ENCODE measurements at regions not wholly inside any gene's neighbourhood (a gene's known extent, or its start where the extent isn't known, plus 50 kb on each side); places are given as distances from the start of the nearest gene placed in this dataset.

- Histone ChIP-seq H3K27me3 (replicated peaks; ENCODE audit: insufficient read depth) (no peaks in the 10 kb centered on the region), H3K4me1 (replicated peaks) (no peaks in the 10 kb centered on the region), H3K4me3 (no peak overlapping the region), H3K36me3 (no peaks in the 10 kb centered on the region), H3K9me3 (no peaks in the 10 kb centered on the region), H3K27ac (no peak overlapping the region)
- intact Hi-C loops (cut with DNase I) = no loop called here
- DNase-seq (ENCODE audit: low spot score) = no peak
- TF ChIP-seq CTCF (IDR thresholded peaks at IDR 0.05) = no peak
- TF ChIP-seq POLR2A (IDR thresholded peaks at IDR 0.05) = no peak
- no peak for TF ChIP-seq POLR2AphosphoS5 (IDR thresholded peaks at IDR 0.05)
- WGBS = 93% methylated on average over 2 of the region's 2 CpGs
These were observed 253.3 kb upstream of the VRK2 start for GRCh38 chr2:57793310-57793709.

- Histone ChIP-seq H3K27me3 (replicated peaks; ENCODE audit: insufficient read depth) (no peaks in the 10 kb centered on the region), H3K36me3 (no peaks in the 10 kb centered on the region), H3K4me3 (no peak overlapping the region), H3K9me3 (no peaks in the 10 kb centered on the region), H3K4me1 (replicated peaks) (no peaks in the 10 kb centered on the region), H3K27ac (no peak overlapping the region)
- TF ChIP-seq CTCF (IDR thresholded peaks at IDR 0.05) (no peak), POLR2AphosphoS5 (IDR thresholded peaks at IDR 0.05) (no peak), POLR2A (IDR thresholded peaks at IDR 0.05) (no peak)
- DNase-seq (ENCODE audit: low spot score) = no peak
- intact Hi-C loops (cut with DNase I) = no loop called here
- 9% methylated on average over 2 of the region's 2 CpGs for WGBS
These were observed 250.1 kb upstream of the VRK2 start for GRCh38 chr2:57796527-57796926.

GRCh38 chr2:57798346-57798745 is 248.3 kb upstream of the VRK2 start:
- intact Hi-C loops (cut with DNase I) = no loop called here
- DNase-seq (ENCODE audit: low spot score) = no peak
- H3K9me3 ChIP-seq = no peaks in the 10 kb centered on the region

GRCh38 chr2:57802243-57802642 is 244.4 kb upstream of the VRK2 start:
- H3K4me1 ChIP-seq (replicated peaks) = no peaks in the 10 kb centered on the region
- no peak for DNase-seq (ENCODE audit: low spot score)
- no peak for TF ChIP-seq POLR2A (IDR thresholded peaks at IDR 0.05)
- TF ChIP-seq POLR2AphosphoS5 (IDR thresholded peaks at IDR 0.05) = no peak
- TF ChIP-seq CTCF (IDR thresholded peaks at IDR 0.05) = no peak
- no peaks in the 10 kb centered on the region for H3K9me3 ChIP-seq
- H3K27ac ChIP-seq = no peak overlapping the region
- no peak overlapping the region for H3K4me3 ChIP-seq
- 95% methylated on average over 14 of the region's 14 CpGs for WGBS
- intact Hi-C loops (cut with DNase I) = no loop called here
- H3K27me3 ChIP-seq (replicated peaks; ENCODE audit: insufficient read depth) = no peaks in the 10 kb centered on the region
- no peaks in the 10 kb centered on the region for H3K36me3 ChIP-seq

More at GRCh38 chr2:57798346-57798745, 248.3 kb upstream of the VRK2 start:
- Histone ChIP-seq H3K27me3 (replicated peaks; ENCODE audit: insufficient read depth) (no peaks in the 10 kb centered on the region), H3K36me3 (no peaks in the 10 kb centered on the region), H3K27ac (no peak overlapping the region), H3K4me1 (replicated peaks) (no peaks in the 10 kb centered on the region), H3K4me3 (no peak overlapping the region)
- TF ChIP-seq CTCF (IDR thresholded peaks at IDR 0.05) (no peak), POLR2AphosphoS5 (IDR thresholded peaks at IDR 0.05) (no peak), POLR2A (IDR thresholded peaks at IDR 0.05) (no peak)

GRCh38 chr2:57804971-57805370 is 241.6 kb upstream of the VRK2 start:
- H3K4me1 ChIP-seq (replicated peaks) = no peaks in the 10 kb centered on the region
- no peak for DNase-seq (ENCODE audit: low spot score)
- intact Hi-C loops (cut with DNase I) = no loop called here
- TF ChIP-seq POLR2AphosphoS5 (IDR thresholded peaks at IDR 0.05) = no peak
- no peaks in the 10 kb centered on the region for H3K36me3 ChIP-seq
- no peaks in the 10 kb centered on the region for H3K27me3 ChIP-seq (replicated peaks; ENCODE audit: insufficient read depth)
- WGBS = 65% methylated on average over 2 of the region's 2 CpGs
- H3K9me3 ChIP-seq = no peaks in the 10 kb centered on the region
- no peak overlapping the region for H3K27ac ChIP-seq
- H3K4me3 ChIP-seq = no peak overlapping the region
